Renal cortex interstitium (tissue), 11 donors: ENCODE measurements at regions not wholly inside any gene's neighbourhood (a gene's known extent, or its start where the extent isn't known, plus 50 kb on each side); places are given as distances from the start of the nearest gene placed in this dataset.
"Not testable (repeated sequence)": the region's sequence is repeated elsewhere in the genome, so short reads cannot be mapped to it uniquely, and the experiment has no call there.

Experiments used
- DNase-seq, 11 donors: peaks; one replicate each; pipeline ENCODE4 v3.0.0-alpha.2; 2013; ENCODE audit warnings: low read depth in 9 of 11, low spot score in 4 of 11; ENCODE audit errors: extremely low read depth in 1 of 11

DNA sequence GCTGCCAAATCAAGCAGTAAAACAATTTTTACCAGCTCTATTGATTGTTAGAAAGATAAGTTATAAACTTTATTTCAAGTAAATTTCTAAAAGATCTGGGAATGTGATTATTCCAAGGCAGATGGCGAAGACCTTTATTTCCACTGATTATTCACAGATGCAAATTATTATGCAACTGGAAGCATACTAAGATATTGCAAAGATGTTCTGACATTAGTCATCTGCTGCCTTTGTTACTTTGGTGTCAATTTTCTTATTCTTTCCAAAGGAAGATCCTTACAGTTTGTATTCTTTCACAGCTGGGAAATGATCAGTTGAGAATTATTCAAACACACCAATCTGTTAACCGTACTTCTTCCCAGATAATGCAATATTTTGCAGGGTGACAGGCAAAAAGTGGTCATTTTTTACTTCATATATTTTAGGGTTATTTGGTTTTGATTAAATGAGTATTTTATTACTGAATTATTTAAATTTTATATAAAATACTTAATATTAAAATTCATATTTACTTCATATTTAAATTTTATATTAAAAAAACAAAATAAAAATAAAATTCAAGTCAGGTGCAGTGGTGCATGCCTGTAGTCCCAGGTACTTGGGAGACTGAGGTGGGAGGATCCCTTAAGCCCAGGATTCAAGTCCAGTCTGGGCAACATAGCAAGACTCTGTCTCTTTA is 171.3 kb downstream of the FZD1 start:
- DNase-seq = no peak

DNA sequence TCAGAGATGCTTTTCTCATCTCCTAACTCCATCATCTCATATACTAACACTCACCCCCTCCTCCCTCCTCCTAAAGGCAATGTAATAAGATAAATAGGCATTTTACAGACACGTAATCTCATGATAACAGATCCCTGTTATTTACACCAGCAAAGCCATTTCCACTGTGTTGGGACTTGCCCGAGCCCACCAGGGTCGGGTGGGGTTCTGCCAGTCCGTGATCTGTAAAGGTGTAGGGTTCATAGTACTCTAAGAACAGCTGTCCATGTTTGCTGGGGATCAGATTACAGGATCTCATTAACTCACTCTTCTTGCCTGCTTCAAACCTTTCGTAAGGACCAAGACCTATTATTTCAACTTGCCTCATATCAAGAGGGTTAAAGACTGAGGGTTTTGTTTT is 172.4 kb downstream of the FZD1 start:
- DNase-seq = peak in 3 of 11 donors; percentile 6 to 15 (median 12)

DNA sequence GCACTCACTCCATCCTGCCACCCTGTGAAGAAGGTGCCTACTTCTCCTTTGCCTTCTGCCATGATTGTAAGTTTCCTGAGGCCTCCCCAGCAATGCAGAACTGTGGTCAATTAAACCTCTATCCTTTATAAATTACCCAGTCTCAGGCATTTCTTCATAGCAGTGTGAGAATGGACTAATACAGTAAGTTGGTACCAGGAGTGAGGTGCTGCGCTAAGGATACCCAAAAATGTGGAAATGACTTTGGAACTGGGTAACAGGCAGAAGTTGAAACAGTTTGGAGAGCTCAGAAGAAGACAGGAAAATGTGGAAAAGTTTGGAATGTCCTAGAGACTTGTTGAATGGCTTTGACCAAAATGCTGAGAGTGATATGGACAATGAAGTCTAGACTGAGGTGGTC is 176.0 kb downstream of the FZD1 start:
- not testable (repeated sequence) for DNase-seq

DNA sequence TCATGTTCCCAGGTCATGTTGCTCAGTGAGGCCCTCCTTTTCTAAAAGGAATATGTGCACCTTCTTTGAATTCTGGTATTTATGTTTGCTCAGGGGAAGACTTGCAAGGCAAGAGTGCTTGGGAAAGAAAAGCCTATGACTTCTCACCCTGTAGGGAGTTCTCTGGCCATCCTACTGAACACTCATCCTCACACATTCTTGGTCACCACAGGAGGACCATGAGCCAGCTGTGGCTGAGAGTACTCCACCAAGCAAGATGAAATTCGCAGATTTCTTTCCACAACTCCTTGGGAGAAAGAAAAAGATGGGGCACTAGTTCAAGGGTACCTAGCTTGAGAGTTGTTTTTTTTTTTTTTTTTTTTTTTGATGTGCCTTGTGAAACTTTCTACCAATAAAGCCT is 179.6 kb downstream of the FZD1 start:
- DNase-seq = no peak

- DNase-seq = no peak
Measured at GRCh38 chr7:91446819-91447218, 182.6 kb downstream of the FZD1 start.

- DNase-seq = no peak
Measured at GRCh38 chr7:91455411-91455810, 191.2 kb downstream of the FZD1 start.

DNA sequence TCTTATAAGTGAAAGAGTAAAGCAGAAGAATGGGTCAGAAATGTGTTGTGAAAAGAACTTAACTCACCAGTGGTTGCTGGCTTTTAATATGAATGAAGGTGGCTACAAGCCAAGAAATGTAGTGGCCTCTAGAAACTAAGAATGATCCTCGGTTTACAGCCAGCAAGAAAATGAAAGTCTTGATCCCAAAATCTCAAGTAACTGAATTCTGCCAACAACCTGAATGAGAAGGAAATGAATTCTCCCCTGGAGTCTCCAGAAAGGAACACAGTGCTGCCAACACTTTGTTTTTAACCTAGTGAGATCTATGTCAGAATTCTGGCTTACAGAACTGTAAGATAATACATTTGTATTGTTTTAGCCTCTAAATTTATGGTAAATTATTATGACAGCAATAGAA is 193.0 kb downstream of the FZD1 start:
- no peak for DNase-seq

- no peak for DNase-seq
Measured at GRCh38 chr7:91459539-91459938, 195.3 kb downstream of the FZD1 start.

DNA sequence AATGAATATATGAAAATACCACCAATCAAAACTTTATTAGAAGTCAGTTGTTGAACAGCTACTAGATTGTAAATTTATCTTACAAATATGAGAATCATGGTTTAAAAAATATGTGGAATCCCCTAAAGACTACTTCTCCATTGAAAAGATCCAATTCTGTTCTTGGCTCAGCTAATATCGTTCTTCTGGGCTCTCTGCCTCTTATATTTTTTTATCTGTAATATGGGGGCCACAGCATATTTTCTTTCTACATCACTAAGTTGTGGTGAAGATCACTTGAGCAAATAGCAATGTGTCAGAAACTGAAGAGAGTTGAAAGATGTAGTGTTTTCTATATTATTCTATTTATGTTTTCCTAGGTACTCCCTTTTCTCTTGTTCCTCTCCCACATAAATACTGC is 198.1 kb downstream of the FZD1 start:
- no peak for DNase-seq

DNA sequence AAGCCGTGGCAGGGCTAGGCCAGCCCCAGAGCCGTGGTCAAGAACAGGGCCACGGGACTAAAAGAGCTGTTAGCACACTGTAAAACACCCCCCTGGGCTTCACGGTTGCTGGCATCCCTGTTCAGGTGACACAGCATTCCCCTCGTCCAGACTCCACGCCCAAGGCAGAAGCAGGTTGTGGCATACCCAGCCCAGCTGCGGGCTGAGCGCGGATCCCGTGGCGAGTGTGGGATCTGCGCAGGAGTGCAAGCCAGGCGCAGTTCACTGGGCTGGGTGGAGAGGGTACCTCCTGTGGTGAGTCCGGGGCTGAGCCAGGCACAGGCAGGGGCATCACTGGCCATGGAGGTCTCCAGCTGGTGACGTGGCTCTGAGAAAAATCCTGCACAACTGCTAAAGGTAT is 199.1 kb downstream of the FZD1 start:
- no peak for DNase-seq

DNA sequence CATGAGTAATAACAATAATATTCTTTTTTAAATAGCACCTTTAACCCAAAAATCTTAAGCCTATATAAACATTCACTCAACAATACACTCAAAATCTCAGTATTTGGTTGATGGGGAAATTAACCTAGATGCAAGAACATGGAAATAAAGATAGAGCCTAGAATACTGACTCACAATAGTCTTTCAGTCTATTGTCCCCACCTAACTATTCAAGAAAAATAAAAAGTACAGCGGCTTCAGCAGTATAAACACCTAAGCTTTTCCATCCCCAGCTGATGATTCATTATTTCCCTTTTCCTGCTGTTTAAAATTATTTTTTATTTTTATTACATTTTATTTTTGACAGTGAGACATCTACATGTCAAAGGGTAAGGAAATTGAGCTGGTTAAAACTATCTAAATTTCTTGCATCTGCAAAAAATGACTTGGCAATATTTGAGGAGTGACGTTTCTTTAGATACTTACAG is 201.4 kb downstream of the FZD1 start:
- no peak for DNase-seq

- DNase-seq = no peak
Measured at GRCh38 chr7:91468256-91468655, 204.0 kb downstream of the FZD1 start.

GRCh38 chr7:91473619-91474018 is 209.4 kb downstream of the FZD1 start:
- DNase-seq = no peak

GRCh38 chr7:91474074-91474473 is 209.8 kb downstream of the FZD1 start:
- DNase-seq = no peak

DNA sequence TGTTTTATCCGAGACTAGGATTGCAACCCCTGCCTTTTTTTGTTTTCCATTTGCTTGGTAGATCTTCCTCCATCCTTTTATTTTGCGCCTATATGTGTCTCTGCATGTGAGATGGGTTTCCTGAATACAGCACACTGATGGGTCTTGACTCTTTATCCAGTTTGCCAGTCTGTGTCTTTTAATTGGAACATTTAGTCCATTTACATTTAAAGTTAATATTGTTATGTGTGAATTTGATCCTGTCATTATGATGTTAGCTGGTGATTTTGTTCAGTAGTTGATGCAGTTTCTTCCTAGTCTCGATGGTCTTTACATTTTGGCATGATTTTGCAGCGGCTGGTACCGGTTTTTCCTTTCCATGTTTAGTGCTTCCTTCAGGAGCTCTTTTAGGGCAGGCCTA is 216.2 kb downstream of the FZD1 start:
- DNase-seq = not testable (repeated sequence)

DNA sequence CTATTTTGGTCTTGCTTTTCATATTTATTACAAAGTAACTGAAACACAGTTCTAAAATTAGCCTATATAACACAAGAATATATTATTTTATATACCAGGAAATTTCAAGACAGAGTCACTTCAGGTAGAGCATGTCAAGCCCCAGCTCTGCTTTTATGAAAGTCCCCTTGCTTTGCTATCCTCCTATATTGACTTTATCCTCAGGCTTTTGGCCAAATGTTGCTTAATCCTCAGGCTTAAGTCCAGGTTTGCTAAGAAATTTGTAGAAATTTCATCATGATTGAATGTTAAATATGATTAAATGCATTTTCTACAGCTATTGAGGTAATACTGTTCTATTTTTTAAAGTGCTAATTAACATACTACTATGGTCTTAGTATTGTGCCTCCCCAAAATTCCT is 227.6 kb downstream of the FZD1 start:
- DNase-seq = no peak

GRCh38 chr7:91492317-91492716 is 228.1 kb downstream of the FZD1 start:
- no peak for DNase-seq

DNA sequence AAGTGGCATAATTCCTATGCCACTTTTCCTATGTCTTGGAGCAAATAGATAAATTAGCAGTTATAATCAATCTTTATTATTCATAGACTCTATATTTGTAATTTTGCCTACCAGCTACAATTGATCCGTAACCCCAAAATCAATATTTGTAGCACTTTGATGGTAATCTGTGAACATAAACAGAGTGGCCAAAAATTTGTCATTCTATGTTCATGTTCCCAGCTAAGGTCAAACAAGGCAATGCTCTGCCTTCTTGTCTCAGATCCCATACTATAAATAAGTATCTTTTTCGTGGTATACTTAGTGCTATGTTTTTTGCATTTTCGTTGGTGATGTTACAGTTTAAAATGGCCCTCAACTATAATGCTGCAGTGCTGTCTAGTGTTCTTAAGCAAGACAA is 228.5 kb downstream of the FZD1 start:
- no peak for DNase-seq

- DNase-seq = no peak
Measured at GRCh38 chr7:91494450-91494849, 230.2 kb downstream of the FZD1 start.

DNA sequence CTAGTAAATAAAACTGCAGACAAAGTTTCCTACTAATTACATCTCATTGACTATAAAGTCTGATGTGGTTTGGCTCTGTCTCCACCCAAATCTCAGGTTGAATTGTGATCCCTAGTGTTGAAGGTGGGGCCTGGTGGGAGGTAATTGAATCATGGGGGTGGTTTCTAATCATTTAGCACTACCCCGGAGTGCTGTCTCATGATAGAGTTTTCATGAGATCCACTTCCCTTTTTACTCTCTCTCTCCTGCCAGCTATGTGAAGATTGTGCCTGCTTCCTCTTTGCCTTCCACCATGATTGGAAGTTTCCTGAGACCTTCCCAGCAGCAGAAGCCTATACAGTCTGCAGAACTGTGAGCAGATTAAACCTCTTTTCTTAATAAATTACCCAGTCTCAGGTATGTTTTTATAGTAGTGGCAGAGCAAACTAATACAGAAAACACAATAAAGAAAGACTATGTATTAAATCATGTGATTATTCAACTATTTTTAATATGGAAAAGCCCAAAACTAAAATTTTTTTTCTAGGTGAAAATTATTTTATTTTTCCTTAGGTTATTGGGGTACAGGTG is 232.1 kb downstream of the FZD1 start:
- DNase-seq = no peak

- not testable (repeated sequence) for DNase-seq
Measured at GRCh38 chr7:91497277-91497676, 233.0 kb downstream of the FZD1 start.
